Fibroblast of peridontal ligament (primary cell): ENCODE measurements at regions not wholly inside any gene's neighbourhood (a gene's known extent, or its start where the extent isn't known, plus 50 kb on each side); places are given as distances from the start of the nearest gene placed in this dataset.
A peak's percentile ranks its signal among the peaks of the same experiment; 100 is the strongest.
"Not testable (repeated sequence)": the region's sequence is repeated elsewhere in the genome, so short reads cannot be mapped to it uniquely, and the experiment has no call there.

Source experiments
- DNase-seq: peaks from one replicate; pipeline ENCODE4 v3.0.0-alpha.2; 2010; ENCODE audit errors: extremely low read depth

GRCh38 chr3:117820658-117821299 lies 1111.2 kb downstream of the TUSC7 start:
- DNase-seq, result peak; percentile 65

- DNase-seq, result no peak
Measured at GRCh38 chr3:117822416-117822815, 1112.8 kb downstream of the TUSC7 start.

- peak; percentile 72 for DNase-seq
Measured at GRCh38 chr3:117836296-117836695, 1126.7 kb downstream of the TUSC7 start.

GRCh38 chr3:117837391-117837790 lies 1127.8 kb downstream of the TUSC7 start:
- DNase-seq, result no peak

- DNase-seq, result no peak
Measured at GRCh38 chr3:117842086-117842485, 1132.5 kb downstream of the TUSC7 start.

GRCh38 chr3:117843356-117843755 lies 1133.8 kb downstream of the TUSC7 start:
- DNase-seq, result no peak

GRCh38 chr3:117844676-117845075 lies 1135.1 kb downstream of the TUSC7 start:
- peak; percentile 80 for DNase-seq

- peak; percentile 44 for DNase-seq
Measured at GRCh38 chr3:117846238-117846637, 1136.7 kb downstream of the TUSC7 start.

- DNase-seq, result no peak
Measured at GRCh38 chr3:117848606-117849005, 1139.0 kb downstream of the TUSC7 start.

- peak; percentile 84 for DNase-seq
Measured at GRCh38 chr3:117853923-117854668, 1144.5 kb downstream of the TUSC7 start.

GRCh38 chr3:117856354-117856753 lies 1146.8 kb downstream of the TUSC7 start:
- DNase-seq, result no peak

GRCh38 chr3:117863146-117863545 lies 1153.6 kb downstream of the TUSC7 start:
- no peak for DNase-seq

- DNase-seq, result no peak
Measured at GRCh38 chr3:117865338-117865737, 1155.8 kb downstream of the TUSC7 start.

- DNase-seq, result peak; percentile 75
Measured at GRCh38 chr3:117868766-117869165, 1159.2 kb downstream of the TUSC7 start.

GRCh38 chr3:117871934-117872333 lies 1162.4 kb downstream of the TUSC7 start:
- no peak for DNase-seq

GRCh38 chr3:117872594-117873248 lies 1161.9 kb downstream of the IGSF11 start:
- DNase-seq, result not testable (repeated sequence)

GRCh38 chr3:117873249-117873600 lies 1161.4 kb downstream of the IGSF11 start:
- DNase-seq, result no peak

GRCh38 chr3:117874028-117874690 lies 1160.5 kb downstream of the IGSF11 start:
- no peak for DNase-seq

GRCh38 chr3:117874904-117875874 lies 1159.5 kb downstream of the IGSF11 start:
- peak; percentile 58 for DNase-seq

GRCh38 chr3:117875887-117876286 lies 1158.8 kb downstream of the IGSF11 start:
- no peak for DNase-seq

- DNase-seq, result no peak
Measured at GRCh38 chr3:117880638-117881037, 1154.0 kb downstream of the IGSF11 start.
